ENCODE measurements at regions not wholly inside any gene's neighbourhood (a gene's known extent, or its start where the extent isn't known, plus 50 kb on each side); places are given as distances from the start of the nearest gene placed in this dataset.

DNA sequence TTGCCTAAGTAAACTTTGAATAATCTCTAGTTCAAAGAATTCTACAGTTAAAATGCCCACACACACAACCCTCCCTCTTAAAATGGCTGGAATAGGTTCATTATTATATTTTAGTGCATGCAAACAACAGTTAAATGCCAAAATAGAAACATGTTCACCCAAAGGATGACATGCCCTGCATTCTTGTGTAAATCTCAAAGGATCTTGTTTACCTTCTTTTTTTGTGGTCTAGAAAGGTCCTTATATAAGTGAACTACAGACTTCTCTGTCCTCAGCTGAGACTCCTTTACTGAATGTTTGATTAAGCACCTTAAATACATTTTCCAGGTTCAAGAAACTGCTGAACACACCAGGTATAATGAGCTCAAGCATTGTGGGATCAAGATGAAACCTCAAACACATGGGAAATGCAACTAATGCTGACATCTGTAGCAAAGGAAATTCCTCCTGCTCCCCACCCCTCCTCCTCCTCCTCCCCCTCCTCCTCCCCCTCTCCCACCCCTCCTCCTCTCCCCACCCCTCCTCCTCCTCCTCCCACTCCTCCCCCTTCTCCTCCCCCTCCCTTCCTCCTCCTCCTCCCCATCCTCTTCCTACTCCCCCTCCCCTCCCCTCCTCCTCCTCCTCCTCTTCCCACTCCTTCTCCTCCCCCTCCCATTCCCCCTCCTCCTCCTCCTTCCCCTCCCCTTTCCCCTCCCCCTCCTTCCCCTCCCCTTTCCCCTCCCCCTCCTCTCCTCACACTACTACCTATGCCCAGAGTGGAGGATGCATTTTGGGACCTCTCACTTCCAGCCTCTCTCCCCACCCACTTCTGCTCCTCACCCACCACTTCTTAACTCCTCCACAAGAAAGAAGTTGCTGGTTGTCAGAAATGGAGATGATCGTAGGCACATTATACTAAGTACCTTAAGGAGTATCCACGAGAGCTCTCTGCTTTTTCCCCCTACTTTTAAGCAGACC is 233.9 kb downstream of the MRPL39 start:
- TF ChIP-seq, protein P1, sequence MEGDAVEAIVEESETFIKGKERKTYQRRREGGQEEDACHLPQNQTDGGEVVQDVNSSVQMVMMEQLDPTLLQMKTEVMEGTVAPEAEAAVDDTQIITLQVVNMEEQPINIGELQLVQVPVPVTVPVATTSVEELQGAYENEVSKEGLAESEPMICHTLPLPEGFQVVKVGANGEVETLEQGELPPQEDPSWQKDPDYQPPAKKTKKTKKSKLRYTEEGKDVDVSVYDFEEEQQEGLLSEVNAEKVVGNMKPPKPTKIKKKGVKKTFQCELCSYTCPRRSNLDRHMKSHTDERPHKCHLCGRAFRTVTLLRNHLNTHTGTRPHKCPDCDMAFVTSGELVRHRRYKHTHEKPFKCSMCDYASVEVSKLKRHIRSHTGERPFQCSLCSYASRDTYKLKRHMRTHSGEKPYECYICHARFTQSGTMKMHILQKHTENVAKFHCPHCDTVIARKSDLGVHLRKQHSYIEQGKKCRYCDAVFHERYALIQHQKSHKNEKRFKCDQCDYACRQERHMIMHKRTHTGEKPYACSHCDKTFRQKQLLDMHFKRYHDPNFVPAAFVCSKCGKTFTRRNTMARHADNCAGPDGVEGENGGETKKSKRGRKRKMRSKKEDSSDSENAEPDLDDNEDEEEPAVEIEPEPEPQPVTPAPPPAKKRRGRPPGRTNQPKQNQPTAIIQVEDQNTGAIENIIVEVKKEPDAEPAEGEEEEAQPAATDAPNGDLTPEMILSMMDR (IDR thresholded peaks at IDR 0.05) = no peak
- TF ChIP-seq POLR2AphosphoS5 (IDR thresholded peaks at IDR 0.05; ENCODE audit: insufficient read depth in 1 of 2, low read depth in 1 of 2) (no peak), POLR2A (IDR thresholded peaks at IDR 0.05) (no peak)

Measured in vagina (tissue), 2 donors.